IMR-90 (cell line): ENCODE measurements at regions not wholly inside any gene's neighbourhood (a gene's known extent, or its start where the extent isn't known, plus 50 kb on each side); places are given as distances from the start of the nearest gene placed in this dataset. TPM values are rescaled to one million over a fixed set of nuclear protein-coding genes. Genes with fewer than 3 reads are reported as not detected.

Experiments
- microRNA-seq, 2 experiments: library from miRNA; stranded (forward) in 1 of 2; unstranded in 1 of 2; fragments of 10-50 nt in 1 of 2; fragments of <30 nt in 1 of 2; gene quantifications in 1 of 2; microRNA quantifications in 1 of 2; one replicate each; pipeline versions ENCODE3 to v1.1.0; 2013 to 2020; ENCODE audit not compliant: insufficient read depth in 1 of 2, insufficient read length in 1 of 2, unreplicated experiment in 1 of 2
- small RNA-seq, 5 experiments: library from RNA; depleted of rRNA; stranded (forward); fragments of <200 nt; gene quantifications; one replicate each; pipeline ENCODE3, GENCODE V24; 2012

Small RNA genes lying in the stretch of these regions (microRNA-seq; reads per million reads assigned to microRNA genes)
- gene RNU6-1145P (ENCODE audit: insufficient read depth, insufficient read length) (not detected), gene RPS29P10 (ENCODE audit: insufficient read depth, insufficient read length) (not detected)

Small RNA genes lying in the stretch of these regions (small RNA-seq; reads per million reads assigned to genes)
- gene RNU6-1145P (0.53 to 113 (median 4.0) reads per million in 5 experiments), gene RPS29P10 (0 to 2.1 (median 0) reads per million in 5 experiments)
